Liver (tissue), 8 donors: ENCODE measurements at regions not wholly inside any gene's neighbourhood (a gene's known extent, or its start where the extent isn't known, plus 50 kb on each side); places are given as distances from the start of the nearest gene placed in this dataset.

ENCODE experiments used
- DNase-seq: peaks from one replicate; pipeline ENCODE4 v3.0.0-alpha.2; 2017; ENCODE audit warnings: low spot score
- H3K27ac ChIP-seq, 2 donors: one replicate each; pipeline ENCODE4 v1.7.0; 2013; ENCODE audit warnings: inconsistent platforms in 2 of 2, low read length in 2 of 2, control low read depth in 1 of 2, low read depth in 1 of 2, mild to moderate bottlenecking in 1 of 2
- H3K27me3 ChIP-seq, 4 donors: one replicate each; pipeline versions ENCODE4 v1.6.1 to v1.7.0; 2013; ENCODE audit warnings: low read length in 3 of 4, inconsistent platforms in 1 of 4, mild to moderate bottlenecking in 1 of 4, moderate library complexity in 1 of 4; ENCODE audit not compliant: control insufficient read depth in 4 of 4, insufficient read depth in 4 of 4
- H3K36me3 ChIP-seq, 4 donors: one replicate each; pipeline versions ENCODE4 v1.6.1 to v1.7.0; 2013; ENCODE audit warnings: low read length in 3 of 4, mild to moderate bottlenecking in 3 of 4, low read depth in 1 of 4, moderate library complexity in 1 of 4; ENCODE audit not compliant: control insufficient read depth in 4 of 4, insufficient read depth in 3 of 4
- H3K4me1 ChIP-seq, 4 donors: one replicate each; pipeline versions ENCODE4 v1.6.1 to v1.7.0; 2013; ENCODE audit warnings: low read length in 3 of 4, mild to moderate bottlenecking in 3 of 4, moderate library complexity in 1 of 4; ENCODE audit not compliant: control insufficient read depth in 4 of 4, insufficient read depth in 4 of 4
- H3K4me3 ChIP-seq, 3 donors: one replicate each; pipeline versions ENCODE4 v1.6.1 to v1.7.0; 2013; ENCODE audit warnings: low read length in 3 of 3, control low read depth in 1 of 3, low read depth in 1 of 3, mild to moderate bottlenecking in 1 of 3
- H3K9ac ChIP-seq, 2 donors: one replicate each; pipeline ENCODE4 v1.7.0; 2013; ENCODE audit warnings: low read length in 2 of 2, mild to moderate bottlenecking in 2 of 2, moderate library complexity in 2 of 2, control low read depth in 1 of 2, low read depth in 1 of 2
- H3K9me3 ChIP-seq, 4 donors: one replicate each; pipeline versions ENCODE4 v1.6.1 to v1.7.0; 2013; ENCODE audit warnings: low read length in 3 of 4; ENCODE audit not compliant: control insufficient read depth in 4 of 4
- EGR1 ChIP-seq, 2 donors: IDR thresholded peaks; 2 replicates each; pipeline ENCODE4 v1.6.1; 2016 to 2018; ENCODE audit warnings: antibody characterized with exemption in 2 of 2, low read depth in 2 of 2
- FOXA1 ChIP-seq: IDR thresholded peaks from 2 replicates; pipeline ENCODE4 v1.6.1; 2016; ENCODE audit warnings: antibody characterized with exemption
- HNF4A ChIP-seq, 2 donors: conservative IDR thresholded peaks; 2 replicates each; pipeline ENCODE4 v1.6.1; 2016; ENCODE audit warnings: antibody characterized with exemption in 2 of 2, mild to moderate bottlenecking in 2 of 2
- HNF4G ChIP-seq: IDR thresholded peaks from 2 replicates; pipeline ENCODE4 v1.6.1; 2016; ENCODE audit warnings: antibody characterized with exemption
- NR2F2 ChIP-seq: IDR thresholded peaks from 2 replicates; pipeline ENCODE4 v1.6.1; 2016; ENCODE audit warnings: antibody characterized with exemption
- RXRA ChIP-seq, 2 donors: IDR thresholded peaks; 2 replicates each; pipeline ENCODE4 v1.6.1; 2017 to 2018; ENCODE audit warnings: antibody characterized with exemption in 2 of 2, mild to moderate bottlenecking in 1 of 2
- SP1 ChIP-seq: IDR thresholded peaks from 2 replicates; pipeline ENCODE4 v1.6.1; 2018; ENCODE audit warnings: antibody characterized with exemption, mild to moderate bottlenecking
- TAF1 ChIP-seq: conservative IDR thresholded peaks from 2 replicates; pipeline ENCODE4 v1.6.1; 2016; ENCODE audit warnings: antibody characterized with exemption, mild to moderate bottlenecking
- YY1 ChIP-seq: IDR thresholded peaks from 2 replicates; pipeline ENCODE4 v1.6.1; 2016; ENCODE audit warnings: antibody characterized with exemption, mild to moderate bottlenecking
- WGBS: extraction: QIAGEN DNeasy Blood & Tissue Kit; methylation state at CpG from one replicate; pipeline ENCODE4 v1.1.7; 2013; 5-methylcytosine and 5-hydroxymethylcytosine counted together
- TF ChIP-seq, protein P1 (sequence below): IDR thresholded peaks from 2 replicates; pipeline ENCODE4 v1.6.1; 2016; ENCODE audit warnings: antibody characterized with exemption, mild to moderate bottlenecking
- TF ChIP-seq, protein P2 (sequence below): IDR thresholded peaks from 2 replicates; pipeline ENCODE4 v1.6.1; 2016; ENCODE audit warnings: antibody characterized with exemption
- TF ChIP-seq, protein P3 (sequence below): IDR thresholded peaks from 2 replicates; pipeline ENCODE4 v1.6.1; 2016; ENCODE audit warnings: antibody characterized with exemption
- TF ChIP-seq, protein P4 (sequence below): fragments of 150-350 bp; IDR thresholded peaks from 2 replicates; pipeline ENCODE4 v1.5.1; 2017; ENCODE audit warnings: improper control_type of control experiment, low read depth, low read length; ENCODE audit not compliant: missing input control
- donor health status: healthy.
- donor health status: healthy.
- donor health status: healthy.
- donor health status: healthy.
- donor health status: healthy.

DNA sequence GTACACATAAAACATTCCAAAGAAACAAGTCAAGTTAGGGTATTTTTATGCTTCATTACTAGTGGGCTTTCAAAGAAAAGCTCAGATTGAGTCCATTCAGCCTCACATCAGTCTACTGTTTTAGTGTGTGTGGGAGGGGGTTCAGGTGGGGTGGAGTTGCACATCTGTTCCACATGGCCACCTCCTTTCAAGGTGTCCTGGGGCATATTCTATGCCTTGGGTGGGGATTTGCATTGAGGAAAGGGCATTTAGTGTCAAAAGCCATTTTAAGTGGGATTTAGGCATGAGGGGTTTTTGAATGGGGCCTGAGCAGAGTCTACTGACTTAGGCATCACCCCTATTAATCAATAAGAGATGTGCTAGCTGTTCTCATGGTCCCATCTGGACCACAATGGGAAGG, 983.1 kb downstream of the TLE4 start:
- Histone ChIP-seq H3K4me3 (no peak overlapping the region), H3K27me3 (no peaks in the 10 kb centered on the region), H3K27ac (no peak overlapping the region), H3K4me1 (no peaks in the 10 kb centered on the region), H3K36me3 (no peaks in the 10 kb centered on the region), H3K9ac (no peak overlapping the region), H3K9me3 (no peaks in the 10 kb centered on the region)
- TF ChIP-seq SP1 (no peak), FOXA1 (no peak), EGR1 (IDR thresholded peaks at IDR 0.05; ENCODE audit: low read depth in 2 of 2) (no peak), RXRA (IDR thresholded peaks at IDR 0.05) (no peak), HNF4A (conservative IDR thresholded peaks at IDR 0.05) (no peak), YY1 (no peak)
- TF ChIP-seq, protein P1, sequence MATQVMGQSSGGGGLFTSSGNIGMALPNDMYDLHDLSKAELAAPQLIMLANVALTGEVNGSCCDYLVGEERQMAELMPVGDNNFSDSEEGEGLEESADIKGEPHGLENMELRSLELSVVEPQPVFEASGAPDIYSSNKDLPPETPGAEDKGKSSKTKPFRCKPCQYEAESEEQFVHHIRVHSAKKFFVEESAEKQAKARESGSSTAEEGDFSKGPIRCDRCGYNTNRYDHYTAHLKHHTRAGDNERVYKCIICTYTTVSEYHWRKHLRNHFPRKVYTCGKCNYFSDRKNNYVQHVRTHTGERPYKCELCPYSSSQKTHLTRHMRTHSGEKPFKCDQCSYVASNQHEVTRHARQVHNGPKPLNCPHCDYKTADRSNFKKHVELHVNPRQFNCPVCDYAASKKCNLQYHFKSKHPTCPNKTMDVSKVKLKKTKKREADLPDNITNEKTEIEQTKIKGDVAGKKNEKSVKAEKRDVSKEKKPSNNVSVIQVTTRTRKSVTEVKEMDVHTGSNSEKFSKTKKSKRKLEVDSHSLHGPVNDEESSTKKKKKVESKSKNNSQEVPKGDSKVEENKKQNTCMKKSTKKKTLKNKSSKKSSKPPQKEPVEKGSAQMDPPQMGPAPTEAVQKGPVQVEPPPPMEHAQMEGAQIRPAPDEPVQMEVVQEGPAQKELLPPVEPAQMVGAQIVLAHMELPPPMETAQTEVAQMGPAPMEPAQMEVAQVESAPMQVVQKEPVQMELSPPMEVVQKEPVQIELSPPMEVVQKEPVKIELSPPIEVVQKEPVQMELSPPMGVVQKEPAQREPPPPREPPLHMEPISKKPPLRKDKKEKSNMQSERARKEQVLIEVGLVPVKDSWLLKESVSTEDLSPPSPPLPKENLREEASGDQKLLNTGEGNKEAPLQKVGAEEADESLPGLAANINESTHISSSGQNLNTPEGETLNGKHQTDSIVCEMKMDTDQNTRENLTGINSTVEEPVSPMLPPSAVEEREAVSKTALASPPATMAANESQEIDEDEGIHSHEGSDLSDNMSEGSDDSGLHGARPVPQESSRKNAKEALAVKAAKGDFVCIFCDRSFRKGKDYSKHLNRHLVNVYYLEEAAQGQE: no peak
- TF ChIP-seq, protein P2, sequence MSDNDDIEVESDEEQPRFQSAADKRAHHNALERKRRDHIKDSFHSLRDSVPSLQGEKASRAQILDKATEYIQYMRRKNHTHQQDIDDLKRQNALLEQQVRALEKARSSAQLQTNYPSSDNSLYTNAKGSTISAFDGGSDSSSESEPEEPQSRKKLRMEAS: no peak
- TF ChIP-seq, protein P3, sequence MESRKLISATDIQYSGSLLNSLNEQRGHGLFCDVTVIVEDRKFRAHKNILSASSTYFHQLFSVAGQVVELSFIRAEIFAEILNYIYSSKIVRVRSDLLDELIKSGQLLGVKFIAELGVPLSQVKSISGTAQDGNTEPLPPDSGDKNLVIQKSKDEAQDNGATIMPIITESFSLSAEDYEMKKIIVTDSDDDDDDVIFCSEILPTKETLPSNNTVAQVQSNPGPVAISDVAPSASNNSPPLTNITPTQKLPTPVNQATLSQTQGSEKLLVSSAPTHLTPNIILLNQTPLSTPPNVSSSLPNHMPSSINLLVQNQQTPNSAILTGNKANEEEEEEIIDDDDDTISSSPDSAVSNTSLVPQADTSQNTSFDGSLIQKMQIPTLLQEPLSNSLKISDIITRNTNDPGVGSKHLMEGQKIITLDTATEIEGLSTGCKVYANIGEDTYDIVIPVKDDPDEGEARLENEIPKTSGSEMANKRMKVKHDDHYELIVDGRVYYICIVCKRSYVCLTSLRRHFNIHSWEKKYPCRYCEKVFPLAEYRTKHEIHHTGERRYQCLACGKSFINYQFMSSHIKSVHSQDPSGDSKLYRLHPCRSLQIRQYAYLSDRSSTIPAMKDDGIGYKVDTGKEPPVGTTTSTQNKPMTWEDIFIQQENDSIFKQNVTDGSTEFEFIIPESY: no peak
- DNase-seq: no peak

DNA sequence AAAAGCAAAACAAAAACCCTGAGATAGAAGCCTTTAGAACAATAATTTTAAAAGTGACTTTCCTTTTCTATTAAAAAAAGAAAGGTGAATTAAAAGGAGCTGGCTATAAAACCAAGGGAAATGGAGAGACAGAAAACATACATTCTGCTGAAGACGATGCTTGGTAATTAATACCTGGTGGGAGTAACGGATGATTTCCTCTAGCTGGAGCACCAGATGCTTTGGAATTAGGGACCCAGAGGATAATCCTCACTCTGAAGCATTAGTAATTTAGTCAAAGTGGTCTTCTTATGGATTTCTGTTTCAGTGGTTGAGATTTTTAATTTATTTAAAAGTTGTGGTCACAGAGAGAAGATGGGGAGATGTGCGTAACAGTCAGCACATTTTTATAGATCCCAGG, 982.5 kb downstream of the TLE4 start:
- TF ChIP-seq, protein P4, sequence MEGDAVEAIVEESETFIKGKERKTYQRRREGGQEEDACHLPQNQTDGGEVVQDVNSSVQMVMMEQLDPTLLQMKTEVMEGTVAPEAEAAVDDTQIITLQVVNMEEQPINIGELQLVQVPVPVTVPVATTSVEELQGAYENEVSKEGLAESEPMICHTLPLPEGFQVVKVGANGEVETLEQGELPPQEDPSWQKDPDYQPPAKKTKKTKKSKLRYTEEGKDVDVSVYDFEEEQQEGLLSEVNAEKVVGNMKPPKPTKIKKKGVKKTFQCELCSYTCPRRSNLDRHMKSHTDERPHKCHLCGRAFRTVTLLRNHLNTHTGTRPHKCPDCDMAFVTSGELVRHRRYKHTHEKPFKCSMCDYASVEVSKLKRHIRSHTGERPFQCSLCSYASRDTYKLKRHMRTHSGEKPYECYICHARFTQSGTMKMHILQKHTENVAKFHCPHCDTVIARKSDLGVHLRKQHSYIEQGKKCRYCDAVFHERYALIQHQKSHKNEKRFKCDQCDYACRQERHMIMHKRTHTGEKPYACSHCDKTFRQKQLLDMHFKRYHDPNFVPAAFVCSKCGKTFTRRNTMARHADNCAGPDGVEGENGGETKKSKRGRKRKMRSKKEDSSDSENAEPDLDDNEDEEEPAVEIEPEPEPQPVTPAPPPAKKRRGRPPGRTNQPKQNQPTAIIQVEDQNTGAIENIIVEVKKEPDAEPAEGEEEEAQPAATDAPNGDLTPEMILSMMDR: no peak
- TF ChIP-seq RXRA (IDR thresholded peaks at IDR 0.05): no peak
- no peak for TF ChIP-seq HNF4A (conservative IDR thresholded peaks at IDR 0.05)
- TF ChIP-seq HNF4G: no peak
- TF ChIP-seq NR2F2: no peak
- no peak for TF ChIP-seq TAF1
- DNase-seq: no peak
- H3K27ac ChIP-seq: no peak overlapping the region
- no peaks in the 10 kb centered on the region for H3K9me3 ChIP-seq
- no peaks in the 10 kb centered on the region for H3K27me3 ChIP-seq
- 89% methylated on average over 3 of the region's 3 CpGs for WGBS
- no peak overlapping the region for H3K9ac ChIP-seq
- H3K4me1 ChIP-seq: no peaks in the 10 kb centered on the region
- no peaks in the 10 kb centered on the region for H3K36me3 ChIP-seq
- no peak overlapping the region for H3K4me3 ChIP-seq
